GM19035 (cell line): ENCODE measurements at regions not wholly inside any gene's neighbourhood (a gene's known extent, or its start where the extent isn't known, plus 50 kb on each side); places are given as distances from the start of the nearest gene placed in this dataset.

Source experiments
- ATAC-seq: cut with Tn5 transposase; IDR thresholded peaks from one replicate; pipeline ENCODE4 v1.9.1; 2021; ENCODE audit not compliant: unreplicated experiment

GRCh38 chr5:54656261-54656728, 138.7 kb downstream of the SNX18 start:
- ATAC-seq = no peak

GRCh38 chr5:54655761-54656160, 138.2 kb downstream of the SNX18 start:
- no peak for ATAC-seq

DNA sequence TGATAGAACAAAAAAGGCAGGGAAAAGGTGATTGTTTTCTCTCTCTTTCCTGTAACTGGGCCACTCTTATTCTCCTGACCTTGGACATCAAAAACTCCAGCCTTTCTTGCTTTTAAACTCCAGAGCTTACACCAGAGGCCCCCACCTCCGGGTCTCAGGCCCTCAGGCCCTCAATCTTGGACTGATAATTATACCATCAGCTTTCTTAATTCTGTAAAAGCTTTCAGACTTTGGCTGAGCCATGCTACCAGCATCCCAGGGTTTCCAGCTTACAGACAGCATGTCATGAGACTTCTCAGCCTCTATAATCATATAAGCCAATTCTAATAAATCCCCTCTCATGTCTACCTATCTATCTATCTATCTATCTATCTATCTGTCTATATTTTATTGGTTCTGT, 137.7 kb downstream of the SNX18 start:
- ATAC-seq = no peak

GRCh38 chr5:54653956-54654614, 136.5 kb downstream of the SNX18 start:
- ATAC-seq = no peak

DNA sequence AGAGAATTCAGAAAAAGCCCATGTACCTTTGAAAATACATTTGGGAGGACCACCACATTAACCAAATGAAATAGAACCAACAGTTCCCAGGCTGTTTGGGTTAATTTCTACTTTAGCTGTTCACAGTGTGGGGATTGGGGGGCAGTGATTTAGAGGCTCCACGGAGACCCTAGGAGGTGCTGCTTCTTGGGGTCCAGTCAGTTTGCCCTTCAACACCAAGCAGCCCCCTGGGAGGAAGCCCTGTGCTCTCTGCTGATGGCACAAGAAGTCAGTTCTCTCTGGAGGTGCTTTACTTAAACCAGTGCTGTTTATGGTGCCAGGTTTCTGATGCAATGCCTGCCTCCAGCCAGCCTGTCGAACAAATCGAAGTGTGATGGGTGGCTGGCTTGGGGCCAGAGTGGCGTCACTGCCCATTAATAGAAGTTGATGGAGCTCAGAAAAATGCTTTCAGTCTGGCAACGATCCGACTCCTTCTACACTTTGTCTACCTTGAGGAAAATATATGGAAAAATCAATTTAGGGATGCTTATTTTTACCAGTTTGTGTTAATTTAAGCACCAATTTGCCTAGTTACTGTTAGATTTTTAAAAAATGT, 134.0 kb downstream of the SNX18 start:
- no peak for ATAC-seq

GRCh38 chr5:54649041-54649504, 131.5 kb downstream of the SNX18 start:
- ATAC-seq = no peak

DNA sequence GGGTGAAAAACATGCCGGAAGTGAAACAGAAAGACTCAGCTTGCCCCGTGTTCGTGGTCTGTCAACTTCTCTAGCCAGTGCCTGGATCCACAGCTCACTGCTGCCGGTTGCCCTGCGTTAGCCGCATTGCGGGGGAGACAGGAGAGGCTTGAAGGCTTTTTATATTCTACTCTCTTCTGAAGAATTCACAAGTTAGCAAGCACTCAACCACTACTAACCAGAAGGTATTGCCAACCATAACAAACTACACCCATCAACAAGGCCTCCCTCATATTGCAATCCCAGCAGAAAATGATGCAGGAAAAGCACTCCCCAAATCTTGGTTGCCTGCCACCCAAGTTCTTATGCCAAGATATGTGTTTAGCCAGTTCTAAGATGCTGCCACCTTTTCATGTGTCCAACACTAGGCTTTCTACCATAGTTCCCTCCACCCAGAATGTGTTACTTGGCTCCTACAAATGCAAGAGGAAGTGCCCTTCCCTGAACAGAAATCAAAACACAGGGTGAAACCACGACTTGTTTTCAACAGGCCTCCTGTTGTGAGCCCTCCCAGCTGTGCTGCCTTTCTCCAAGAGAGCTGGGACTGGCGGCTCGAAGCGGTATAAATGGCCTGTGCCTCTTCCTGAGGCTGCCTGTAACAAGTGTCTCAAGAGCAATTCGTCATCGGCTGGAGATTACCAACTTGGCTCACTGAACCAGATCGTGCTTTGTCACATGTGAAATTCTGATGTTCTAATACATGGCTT, 129.0 kb downstream of the SNX18 start:
- peak; percentile 96 for ATAC-seq

DNA sequence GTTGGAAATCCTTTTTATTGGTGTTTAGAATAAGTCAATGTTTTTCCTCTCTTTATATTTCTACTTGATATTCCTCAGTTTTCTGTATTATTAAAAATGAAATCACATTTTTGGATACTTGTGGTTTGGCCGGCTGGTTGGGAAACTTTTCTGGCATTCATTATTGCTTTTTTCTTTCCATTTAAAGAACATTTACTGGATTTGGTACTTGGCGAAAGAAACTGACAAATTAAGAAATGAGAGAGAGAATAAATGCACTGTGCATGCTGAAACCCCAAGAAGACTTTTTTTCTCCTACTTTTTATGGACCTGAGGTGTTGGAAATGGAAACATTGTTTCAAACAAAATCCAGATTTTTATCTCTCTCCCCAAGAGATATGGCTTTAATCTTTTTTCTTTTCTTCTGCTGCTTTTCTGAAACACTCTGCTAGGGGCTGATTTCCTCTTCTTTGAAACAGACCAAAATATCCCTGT, 128.4 kb downstream of the SNX18 start:
- ATAC-seq = no peak

DNA sequence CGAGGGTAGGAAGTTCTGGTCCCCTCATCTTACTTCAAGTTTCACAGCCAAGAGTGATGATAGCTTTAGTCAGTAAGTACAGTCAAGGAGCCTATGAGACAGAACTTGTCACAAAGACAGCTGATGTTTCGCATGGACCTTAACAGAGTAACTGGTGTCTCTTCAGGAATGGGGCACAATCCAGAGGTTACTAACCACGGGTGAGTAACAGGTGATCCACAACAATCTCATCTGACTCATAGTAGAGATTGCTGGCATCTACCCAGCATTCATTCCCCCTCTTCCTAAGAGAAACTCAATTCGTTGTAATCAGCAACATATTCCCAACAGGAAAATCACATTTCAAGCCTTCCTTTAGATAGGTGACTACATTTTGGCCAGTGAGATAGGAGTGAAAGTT, 126.7 kb downstream of the SNX18 start:
- no peak for ATAC-seq

GRCh38 chr5:54643685-54644106, 126.1 kb downstream of the SNX18 start:
- no peak for ATAC-seq

- no peak for ATAC-seq
These were observed 122.1 kb downstream of the SNX18 start for GRCh38 chr5:54639621-54640020.

GRCh38 chr5:54638106-54638505, 120.5 kb downstream of the SNX18 start:
- ATAC-seq = no peak

- ATAC-seq = no peak
These were observed 120.1 kb downstream of the SNX18 start for GRCh38 chr5:54637654-54638053.

- ATAC-seq = no peak
These were observed 116.5 kb downstream of the SNX18 start for GRCh38 chr5:54634089-54634488.

GRCh38 chr5:54632131-54632701, 114.7 kb downstream of the SNX18 start:
- ATAC-seq = no peak

- ATAC-seq = no peak
These were observed 113.3 kb downstream of the SNX18 start for GRCh38 chr5:54630738-54631359.

GRCh38 chr5:54629115-54629514, 111.6 kb downstream of the SNX18 start:
- ATAC-seq = no peak

GRCh38 chr5:54628050-54628449, 110.5 kb downstream of the SNX18 start:
- ATAC-seq = no peak

GRCh38 chr5:54626407-54626806, 108.8 kb downstream of the SNX18 start:
- no peak for ATAC-seq

- no peak for ATAC-seq
These were observed 107.4 kb downstream of the SNX18 start for GRCh38 chr5:54624805-54625568.
